Upper lobe of left lung (tissue), 4 donors: ENCODE measurements at regions not wholly inside any gene's neighbourhood (a gene's known extent, or its start where the extent isn't known, plus 50 kb on each side); places are given as distances from the start of the nearest gene placed in this dataset.

Experiments used
- POLR2A ChIP-seq, 4 donors: fragments of 450-650 bp; IDR thresholded peaks; one replicate each; pipeline ENCODE4 v1.5.1; 2016 to 2017; ENCODE audit warnings: antibody characterized with exemption in 4 of 4, mild to moderate bottlenecking in 2 of 4
- POLR2AphosphoS5 ChIP-seq, 2 donors: sonication (generic); formaldehyde crosslinking; IDR thresholded peaks; one replicate each; pipeline ENCODE4 v1.5.1; 2017; ENCODE audit warnings: antibody characterized with exemption in 2 of 2
- TF ChIP-seq, protein P1 (sequence below), 6 experiments: fragments of 450-650 bp in 4 of 6; fragments of 200-600 bp in 2 of 6; sonication (generic) in 2 of 6; IDR thresholded peaks; one replicate each; pipeline ENCODE4 v1.5.1; 2016 to 2019; ENCODE audit warnings: antibody characterized with exemption in 6 of 6

DNA sequence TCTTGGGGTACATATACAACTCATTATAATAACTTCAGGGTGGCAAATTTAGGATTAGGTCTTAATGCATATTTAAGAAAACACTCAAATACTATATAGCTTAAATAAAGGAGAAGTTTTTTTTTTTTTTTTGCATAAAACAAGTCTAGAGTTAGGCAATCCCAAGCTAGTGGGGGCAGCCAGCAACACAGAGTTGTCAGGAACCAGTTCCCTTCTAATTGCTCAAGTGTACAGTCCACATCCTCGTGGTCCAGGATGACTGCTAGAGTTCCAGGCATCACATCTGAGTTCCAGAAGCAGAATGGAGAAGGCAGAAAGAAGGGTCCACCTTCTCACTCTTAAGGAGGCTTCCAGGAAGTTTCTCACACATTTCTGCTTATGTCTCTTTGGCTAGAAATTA, 261.9 kb upstream of the PLET1 start:
- no peak for TF ChIP-seq POLR2A (IDR thresholded peaks at IDR 0.05)
- TF ChIP-seq, protein P1, sequence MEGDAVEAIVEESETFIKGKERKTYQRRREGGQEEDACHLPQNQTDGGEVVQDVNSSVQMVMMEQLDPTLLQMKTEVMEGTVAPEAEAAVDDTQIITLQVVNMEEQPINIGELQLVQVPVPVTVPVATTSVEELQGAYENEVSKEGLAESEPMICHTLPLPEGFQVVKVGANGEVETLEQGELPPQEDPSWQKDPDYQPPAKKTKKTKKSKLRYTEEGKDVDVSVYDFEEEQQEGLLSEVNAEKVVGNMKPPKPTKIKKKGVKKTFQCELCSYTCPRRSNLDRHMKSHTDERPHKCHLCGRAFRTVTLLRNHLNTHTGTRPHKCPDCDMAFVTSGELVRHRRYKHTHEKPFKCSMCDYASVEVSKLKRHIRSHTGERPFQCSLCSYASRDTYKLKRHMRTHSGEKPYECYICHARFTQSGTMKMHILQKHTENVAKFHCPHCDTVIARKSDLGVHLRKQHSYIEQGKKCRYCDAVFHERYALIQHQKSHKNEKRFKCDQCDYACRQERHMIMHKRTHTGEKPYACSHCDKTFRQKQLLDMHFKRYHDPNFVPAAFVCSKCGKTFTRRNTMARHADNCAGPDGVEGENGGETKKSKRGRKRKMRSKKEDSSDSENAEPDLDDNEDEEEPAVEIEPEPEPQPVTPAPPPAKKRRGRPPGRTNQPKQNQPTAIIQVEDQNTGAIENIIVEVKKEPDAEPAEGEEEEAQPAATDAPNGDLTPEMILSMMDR (IDR thresholded peaks at IDR 0.05): no peak
- no peak for TF ChIP-seq POLR2AphosphoS5 (IDR thresholded peaks at IDR 0.05)
